ENCODE measurements at regions not wholly inside any gene's neighbourhood (a gene's known extent, or its start where the extent isn't known, plus 50 kb on each side); places are given as distances from the start of the nearest gene placed in this dataset.

DNA sequence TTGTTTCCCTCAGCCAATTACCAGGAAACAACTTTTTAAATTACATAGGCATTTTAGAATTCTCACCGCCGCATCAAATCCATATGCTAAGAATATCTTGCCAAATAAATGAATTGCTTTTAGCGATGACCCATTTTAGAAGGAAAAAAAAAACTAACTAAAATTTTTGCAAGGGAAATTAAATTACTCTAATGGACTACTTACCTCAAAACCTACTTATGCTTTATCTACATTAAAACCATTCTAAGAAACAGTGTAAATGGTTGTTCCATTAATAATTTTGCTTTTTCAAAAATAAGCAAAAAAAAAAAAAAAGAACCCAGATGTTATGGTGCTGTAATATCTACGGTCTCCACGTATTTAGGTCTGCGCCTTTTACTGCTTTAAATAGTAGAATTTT is 73.5 kb upstream of the CCDC150 start:
- DNase-seq (ENCODE audit: low read depth in 2 of 2, low spot score in 1 of 2), result no peak

DNA sequence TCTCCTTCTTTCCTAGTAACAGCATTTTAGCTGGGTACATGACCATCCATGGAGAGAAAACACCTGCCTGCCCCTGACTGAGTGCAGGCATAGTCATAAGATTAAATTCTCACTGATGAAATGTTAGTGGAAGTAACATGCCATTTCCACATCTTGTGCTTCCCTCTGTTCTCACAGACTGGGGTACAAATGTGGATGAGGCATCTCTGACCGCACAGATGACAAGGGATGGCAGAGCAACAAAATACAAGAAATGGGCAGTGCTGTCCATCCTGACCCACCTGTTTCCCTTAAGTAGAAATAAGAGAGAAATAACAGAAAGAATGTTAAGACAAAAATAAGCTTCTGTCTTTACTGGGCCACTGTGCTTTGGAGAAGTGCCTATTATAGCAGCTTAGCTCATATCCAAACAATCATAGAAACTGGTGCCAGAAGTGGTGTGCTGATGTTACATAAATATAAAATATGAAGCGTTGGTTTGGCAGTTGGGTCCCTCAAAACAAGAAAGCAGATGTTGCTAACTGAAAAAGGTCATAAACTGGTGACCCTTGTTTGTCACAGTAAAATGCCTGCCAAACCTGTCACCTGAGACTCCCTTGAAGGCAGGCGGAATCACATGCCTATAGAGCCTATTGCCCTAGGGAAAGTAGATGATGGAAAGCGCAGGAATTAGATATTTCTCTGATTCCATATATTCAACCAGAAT is 72.4 kb upstream of the CCDC150 start:
- DNase-seq (ENCODE audit: low read depth in 2 of 2, low spot score in 1 of 2), result no peak

DNA sequence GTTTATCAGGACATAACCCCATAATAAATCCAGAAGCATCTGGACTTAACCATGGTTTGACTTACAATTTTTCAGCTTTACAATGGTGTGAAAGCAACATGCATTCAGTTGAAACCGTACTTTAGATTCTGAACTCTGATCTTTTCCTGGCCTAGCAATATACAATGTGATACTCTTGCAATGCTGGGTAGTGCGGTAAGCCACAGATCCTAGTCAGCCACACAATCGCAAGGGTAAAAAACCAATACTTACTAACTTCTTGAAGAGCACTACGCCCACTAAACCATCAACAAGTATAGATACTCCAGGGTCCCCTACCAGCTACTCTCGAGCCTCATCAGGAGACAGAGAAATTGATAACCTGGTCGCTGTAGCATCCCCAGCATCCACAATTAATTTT is 71.0 kb upstream of the CCDC150 start:
- DNase-seq (ENCODE audit: low read depth in 2 of 2, low spot score in 1 of 2), result no peak

DNA sequence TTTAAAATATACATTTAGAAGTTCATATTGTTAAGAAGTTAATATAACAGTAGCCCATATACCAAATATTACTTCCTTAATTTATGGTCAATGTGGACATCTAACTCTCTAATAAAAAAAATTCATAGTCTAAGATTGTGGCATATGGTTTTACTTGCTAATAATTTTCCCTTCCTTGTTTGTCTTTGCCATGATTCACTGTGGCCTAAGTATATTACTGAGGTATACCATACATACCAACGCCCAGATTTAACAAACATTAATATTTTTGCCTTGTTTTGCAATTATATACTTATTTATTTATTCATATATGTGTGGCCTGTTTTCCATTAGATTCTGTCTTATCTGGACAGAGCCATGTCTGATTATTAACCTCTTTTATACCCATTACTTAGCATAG is 54.6 kb upstream of the CCDC150 start:
- no peak for DNase-seq (ENCODE audit: low read depth in 2 of 2, low spot score in 1 of 2)

DNA sequence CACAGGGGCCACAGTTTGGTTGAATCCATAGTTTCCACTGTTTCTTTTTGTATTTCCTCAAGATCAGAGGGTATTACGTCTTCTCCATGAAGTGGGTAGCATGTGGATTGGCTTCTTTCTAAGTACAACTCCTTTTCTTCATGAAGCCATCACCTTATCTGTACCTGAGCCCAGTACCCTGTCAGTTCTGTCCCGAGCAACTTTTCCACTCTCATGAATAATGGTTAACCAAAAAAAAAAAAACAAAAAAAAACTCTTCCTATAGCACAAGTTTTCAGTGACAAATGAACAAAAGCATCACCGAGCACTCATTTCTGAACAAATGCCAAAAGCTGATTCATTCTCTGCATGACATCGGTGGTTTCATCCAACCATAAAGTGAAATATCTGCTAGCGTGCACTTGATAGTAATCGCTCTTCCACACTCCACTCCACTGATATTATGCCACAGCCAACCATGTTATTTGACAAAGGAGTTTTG is 53.0 kb upstream of the CCDC150 start:
- DNase-seq (ENCODE audit: low read depth in 2 of 2, low spot score in 1 of 2), result no peak

DNA sequence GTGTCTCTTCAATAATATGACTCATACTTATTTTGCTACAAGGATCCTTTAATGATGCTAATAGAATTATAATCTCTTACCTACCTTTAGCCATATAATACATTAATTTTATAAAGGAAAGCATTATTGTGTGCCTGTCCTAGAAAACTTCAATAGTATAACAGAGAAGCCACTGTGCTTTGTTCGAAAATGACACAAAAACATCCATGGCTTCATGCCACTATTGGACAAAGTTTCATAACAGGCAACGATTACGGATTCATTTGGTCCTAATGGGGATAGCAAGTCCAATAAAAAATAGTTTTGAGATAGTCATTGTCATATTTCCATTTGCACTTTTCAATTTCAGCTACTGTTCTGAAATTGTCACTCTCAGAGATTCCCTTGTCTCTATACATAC is 52.5 kb upstream of the CCDC150 start:
- no peak for DNase-seq (ENCODE audit: low read depth in 2 of 2, low spot score in 1 of 2)

DNA sequence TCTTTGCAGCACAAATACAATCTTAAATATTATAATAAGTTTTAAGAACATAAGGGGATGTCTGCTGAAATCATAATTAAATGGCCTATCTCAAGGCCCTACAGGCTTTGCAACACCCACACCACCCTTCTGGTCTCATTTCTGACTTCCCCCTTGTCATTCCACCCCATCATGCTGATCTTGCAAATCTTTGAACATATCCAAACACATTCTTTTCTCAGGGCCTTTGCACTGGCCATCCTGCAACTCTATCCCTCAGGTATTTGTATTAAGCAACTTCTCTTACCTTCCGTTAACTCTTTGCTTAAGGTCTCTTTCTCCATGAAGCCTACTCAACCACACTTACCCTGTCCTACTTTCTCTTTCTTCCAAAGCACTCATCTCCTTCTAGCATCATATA is 51.8 kb upstream of the CCDC150 start:
- DNase-seq (ENCODE audit: low read depth in 2 of 2, low spot score in 1 of 2), result no peak

DNA sequence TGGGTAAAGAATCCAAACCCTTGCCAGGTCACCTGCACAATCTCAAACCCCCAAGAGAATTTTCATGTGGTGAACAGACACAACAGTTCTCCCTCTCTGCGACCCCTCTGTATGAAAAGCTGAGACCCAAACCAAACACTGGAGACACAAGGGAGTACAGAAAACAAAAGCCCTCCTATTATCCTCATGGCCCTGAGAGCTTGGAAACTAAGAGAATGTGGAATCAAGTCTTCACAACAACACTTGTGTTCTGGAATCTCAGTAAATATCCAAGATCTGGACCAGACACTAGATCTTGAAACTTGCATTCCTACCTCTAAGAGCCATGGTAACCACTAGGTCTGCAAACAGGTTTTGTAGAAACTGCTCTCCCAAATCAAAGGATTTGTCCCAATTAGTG is 50.1 kb upstream of the CCDC150 start:
- no peak for DNase-seq (ENCODE audit: low read depth in 2 of 2, low spot score in 1 of 2)
